Gastrocnemius medialis (tissue), 4 donors: ENCODE measurements at regions not wholly inside any gene's neighbourhood (a gene's known extent, or its start where the extent isn't known, plus 50 kb on each side); places are given as distances from the start of the nearest gene placed in this dataset.

ENCODE experiments used
- POLR2A ChIP-seq, 2 donors: fragments of 450-650 bp; IDR thresholded peaks; one replicate each; pipeline ENCODE4 v1.6.1; 2017; ENCODE audit warnings: antibody characterized with exemption in 2 of 2, mild to moderate bottlenecking in 2 of 2, moderate library complexity in 2 of 2
- TF ChIP-seq, protein P1 (sequence below), 5 experiments: fragments of 450-650 bp in 3 of 5; fragments of 200-600 bp in 2 of 5; sonication (generic) in 2 of 5; IDR thresholded peaks in 4 of 5; conservative IDR thresholded peaks in 1 of 5; 1 replicate in 4 of 5; 2 replicates in 1 of 5; pipeline ENCODE4 v1.5.1; 2016 to 2019; ENCODE audit warnings: antibody characterized with exemption in 5 of 5, mild to moderate bottlenecking in 3 of 5, moderate library complexity in 3 of 5

DNA sequence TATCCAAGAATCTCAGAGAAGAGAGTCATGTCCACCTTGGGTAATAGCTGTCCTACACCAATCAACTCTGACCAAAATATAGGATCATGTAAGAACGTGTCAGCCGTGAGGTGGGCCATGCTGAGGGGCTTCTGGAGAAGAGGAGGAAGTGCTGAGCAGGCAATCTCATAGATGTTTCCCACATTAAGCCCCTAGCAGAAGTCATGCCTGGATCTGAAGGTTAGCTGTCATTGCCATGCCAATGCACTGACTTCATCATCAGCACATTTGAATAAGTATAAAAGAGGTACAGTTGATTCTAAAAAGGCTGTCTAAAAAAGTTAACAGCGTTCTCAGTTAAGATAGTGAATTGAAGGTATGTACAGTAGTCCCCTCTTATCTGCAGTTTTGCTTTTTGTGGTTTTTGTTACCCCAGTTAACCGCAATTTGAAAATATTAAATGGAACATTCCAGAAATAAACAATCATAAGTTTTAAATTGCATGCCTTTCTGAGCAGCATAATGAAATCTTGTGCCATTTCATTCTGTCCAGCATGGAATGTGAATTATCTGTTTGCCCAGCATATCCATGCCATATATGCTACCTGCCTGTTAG is 67.2 kb upstream of the TMEM17 start:
- TF ChIP-seq, protein P1, sequence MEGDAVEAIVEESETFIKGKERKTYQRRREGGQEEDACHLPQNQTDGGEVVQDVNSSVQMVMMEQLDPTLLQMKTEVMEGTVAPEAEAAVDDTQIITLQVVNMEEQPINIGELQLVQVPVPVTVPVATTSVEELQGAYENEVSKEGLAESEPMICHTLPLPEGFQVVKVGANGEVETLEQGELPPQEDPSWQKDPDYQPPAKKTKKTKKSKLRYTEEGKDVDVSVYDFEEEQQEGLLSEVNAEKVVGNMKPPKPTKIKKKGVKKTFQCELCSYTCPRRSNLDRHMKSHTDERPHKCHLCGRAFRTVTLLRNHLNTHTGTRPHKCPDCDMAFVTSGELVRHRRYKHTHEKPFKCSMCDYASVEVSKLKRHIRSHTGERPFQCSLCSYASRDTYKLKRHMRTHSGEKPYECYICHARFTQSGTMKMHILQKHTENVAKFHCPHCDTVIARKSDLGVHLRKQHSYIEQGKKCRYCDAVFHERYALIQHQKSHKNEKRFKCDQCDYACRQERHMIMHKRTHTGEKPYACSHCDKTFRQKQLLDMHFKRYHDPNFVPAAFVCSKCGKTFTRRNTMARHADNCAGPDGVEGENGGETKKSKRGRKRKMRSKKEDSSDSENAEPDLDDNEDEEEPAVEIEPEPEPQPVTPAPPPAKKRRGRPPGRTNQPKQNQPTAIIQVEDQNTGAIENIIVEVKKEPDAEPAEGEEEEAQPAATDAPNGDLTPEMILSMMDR (IDR thresholded peaks at IDR 0.05 in 4 of 5, conservative IDR thresholded peaks at IDR 0.05 in 1 of 5), result no peak
- TF ChIP-seq POLR2A (IDR thresholded peaks at IDR 0.05), result no peak
